MG63 (cell line): ENCODE measurements at regions not wholly inside any gene's neighbourhood (a gene's known extent, or its start where the extent isn't known, plus 50 kb on each side); places are given as distances from the start of the nearest gene placed in this dataset.
"Not testable (repeated sequence)": the region's sequence is repeated elsewhere in the genome, so short reads cannot be mapped to it uniquely, and the experiment has no call there.

Source experiments
- DNase-seq: peaks from one replicate; pipeline ENCODE4 v3.0.0-alpha.2; 2020
- H3K27me3 ChIP-seq: fragments of 250-450 bp; sonication (Bioruptor Pico); 2 replicates; pipeline ENCODE4 v1.5.1; 2020; ENCODE audit warnings: mild to moderate bottlenecking, moderate library complexity
- H3K36me3 ChIP-seq: fragments of 250-450 bp; sonication (Bioruptor Pico); 2 replicates; pipeline ENCODE4 v1.5.1; 2020; ENCODE audit warnings: mild to moderate bottlenecking, moderate library complexity
- H3K4me3 ChIP-seq: fragments of 250-450 bp; sonication (Bioruptor Pico); 2 replicates; pipeline ENCODE4 v1.5.1; 2020; ENCODE audit warnings: mild to moderate bottlenecking, moderate library complexity
- H3K9me3 ChIP-seq: fragments of 250-450 bp; sonication (Bioruptor Pico); 2 replicates; pipeline ENCODE4 v1.5.1; 2020; ENCODE audit warnings: mild to moderate bottlenecking, moderate library complexity

DNA sequence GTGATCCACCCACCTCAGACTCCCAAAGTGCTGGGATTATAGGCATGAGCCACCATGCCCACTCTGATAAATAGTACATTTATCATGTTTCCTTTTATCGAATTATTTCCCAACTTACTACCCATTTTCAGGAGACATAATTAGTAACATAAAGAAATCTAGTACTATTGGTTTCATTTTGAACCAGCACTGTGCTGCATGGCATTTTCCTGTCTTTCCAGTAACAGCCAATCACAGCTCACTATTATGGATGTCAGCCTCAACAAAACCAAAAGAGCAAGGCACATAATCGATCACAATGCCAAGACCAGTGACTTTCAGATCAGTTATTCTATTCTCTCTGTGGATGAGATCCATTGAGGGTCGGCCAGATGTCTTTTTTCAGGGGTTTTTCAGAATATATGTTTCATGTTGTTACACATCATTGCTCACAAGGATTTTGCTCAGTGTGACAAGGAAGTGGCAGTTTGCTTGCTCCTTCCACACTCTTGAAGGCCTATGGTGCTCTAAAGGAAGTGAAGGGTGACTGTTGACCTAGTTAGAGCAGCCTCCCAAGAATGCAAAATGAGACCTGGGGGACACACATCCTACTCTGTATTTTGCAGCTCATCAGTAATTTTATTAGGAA is 233.4 kb downstream of the KCNRG start:
- no peaks in the 10 kb centered on the region for H3K9me3 ChIP-seq
- H3K4me3 ChIP-seq = no peak overlapping the region
- H3K27me3 ChIP-seq = no peaks in the 10 kb centered on the region
- DNase-seq = no peak
- no peaks in the 10 kb centered on the region for H3K36me3 ChIP-seq

DNA sequence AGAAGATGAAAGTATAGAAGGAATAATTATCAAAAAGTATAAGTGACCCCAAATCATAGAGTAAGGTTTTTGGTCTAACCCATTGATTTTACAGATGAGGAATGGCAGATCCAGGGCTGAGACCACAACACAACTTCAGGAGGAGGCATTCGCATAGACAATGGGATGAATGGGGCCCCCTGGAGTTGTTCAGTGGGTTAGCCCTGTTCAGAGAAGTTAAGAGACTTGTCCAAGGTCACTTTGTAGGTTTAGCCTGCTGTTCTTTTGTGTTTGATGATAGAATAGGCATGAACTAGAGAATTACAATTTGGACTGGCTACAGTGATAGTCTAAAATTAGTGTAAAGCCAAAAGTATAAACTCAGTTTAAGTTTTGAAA is 233.9 kb downstream of the KCNRG start:
- H3K27me3 ChIP-seq = no peaks in the 10 kb centered on the region
- no peaks in the 10 kb centered on the region for H3K36me3 ChIP-seq
- no peak for DNase-seq

DNA sequence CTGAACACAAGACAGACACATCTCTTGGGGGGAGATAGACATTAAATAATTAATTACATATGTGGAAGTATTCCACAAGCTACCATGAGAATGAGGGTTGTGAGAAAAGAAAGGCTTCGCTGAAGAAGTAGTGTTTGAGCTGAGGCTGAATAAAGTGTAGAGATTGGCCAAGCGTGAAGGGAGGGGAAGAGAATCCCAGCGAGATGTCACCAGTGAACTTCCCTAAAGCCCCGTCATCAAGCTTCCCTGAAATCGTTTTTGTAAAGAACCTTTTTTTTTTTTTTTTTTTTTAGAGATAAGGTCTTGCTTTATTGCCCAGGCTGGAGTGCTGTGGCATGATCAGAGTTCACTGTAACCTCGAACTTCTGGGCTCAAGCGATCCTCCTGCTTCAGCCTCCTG is 235.2 kb downstream of the KCNRG start:
- H3K4me3 ChIP-seq = no peak overlapping the region
- DNase-seq = no peak
- H3K27me3 ChIP-seq = no peaks in the 10 kb centered on the region
- H3K36me3 ChIP-seq = no peaks in the 10 kb centered on the region
- H3K9me3 ChIP-seq = no peaks in the 10 kb centered on the region

More for the DNA sequence above, 233.9 kb downstream of the KCNRG start:
- no peaks in the 10 kb centered on the region for H3K9me3 ChIP-seq
- H3K4me3 ChIP-seq = no peak overlapping the region

DNA sequence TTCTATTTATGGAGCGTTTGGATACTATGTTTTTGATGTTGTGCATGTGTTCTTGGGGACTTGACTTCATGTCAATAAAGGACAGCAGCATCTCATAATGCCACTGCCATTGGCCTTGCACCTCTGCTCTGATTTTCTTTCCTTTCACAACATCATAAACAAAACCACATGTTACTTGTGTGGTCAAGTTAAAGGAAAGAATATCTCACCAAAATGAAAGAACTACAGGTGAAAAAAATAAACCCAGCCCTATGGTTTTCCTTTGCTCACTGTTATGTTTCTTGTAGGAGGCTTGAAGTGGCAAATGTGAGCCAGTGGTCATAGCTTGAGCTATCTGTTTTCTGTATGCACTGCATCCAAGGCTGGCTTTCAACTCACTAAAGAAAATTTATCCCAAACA is 240.4 kb downstream of the KCNRG start:
- no peaks in the 10 kb centered on the region for H3K9me3 ChIP-seq
- H3K4me3 ChIP-seq = no peak overlapping the region
- DNase-seq = no peak
- H3K27me3 ChIP-seq = no peaks in the 10 kb centered on the region
- no peaks in the 10 kb centered on the region for H3K36me3 ChIP-seq

DNA sequence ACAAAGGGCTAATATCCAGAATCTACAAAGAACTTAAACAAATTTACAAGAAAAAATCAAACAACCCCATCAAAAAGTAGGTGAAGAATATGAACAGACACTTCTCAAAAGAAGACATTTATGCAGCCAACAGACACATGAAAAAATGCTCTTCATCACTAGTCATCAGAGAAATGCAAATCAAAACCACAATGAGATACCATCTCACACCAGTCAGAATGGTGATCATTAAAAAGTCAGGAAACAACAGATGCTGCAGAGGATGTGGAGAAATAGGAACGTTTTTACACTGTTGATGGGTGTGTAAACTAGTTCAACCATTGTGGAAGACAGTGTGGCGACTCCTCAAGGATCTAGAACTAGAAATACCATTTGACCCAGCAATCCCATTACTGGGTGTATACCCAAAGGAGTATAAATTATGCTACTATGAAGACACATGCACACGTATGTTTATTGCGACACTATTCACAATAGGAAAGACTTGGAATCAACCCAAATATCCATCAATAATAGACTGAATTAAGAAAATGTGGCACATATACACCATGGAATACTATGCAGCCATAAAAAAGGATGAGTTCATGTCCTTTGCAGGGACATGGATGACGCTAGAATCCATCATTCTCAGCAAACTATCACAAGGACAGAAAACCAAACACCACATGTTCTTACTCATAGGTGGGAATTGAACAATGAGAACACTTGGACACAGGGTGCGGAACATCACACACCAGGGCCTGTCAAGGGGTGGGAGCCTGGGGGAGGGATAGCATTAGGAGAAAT is 241.5 kb downstream of the KCNRG start:
- not testable (repeated sequence) for H3K36me3 ChIP-seq, DNase-seq, H3K9me3 ChIP-seq, H3K27me3 ChIP-seq, H3K4me3 ChIP-seq

DNA sequence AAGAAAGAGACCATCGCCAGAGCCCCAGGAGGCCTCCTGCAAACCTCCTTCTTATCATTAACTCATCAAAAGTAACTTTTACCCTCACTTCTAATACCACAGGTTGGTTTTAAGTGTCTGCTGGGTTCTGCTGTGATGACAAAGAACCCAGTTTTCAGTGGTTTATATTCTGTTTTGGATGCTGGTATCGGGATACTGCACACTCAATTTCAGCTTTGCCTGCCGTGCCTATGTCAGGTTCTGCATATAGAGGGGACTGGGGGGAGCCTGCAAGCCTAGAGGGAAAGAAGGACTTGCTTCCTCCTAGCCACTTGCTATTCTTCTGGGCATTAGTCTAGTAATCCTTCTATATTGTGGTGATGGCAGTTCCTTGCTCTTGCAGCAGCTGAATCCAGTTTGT is 242.4 kb downstream of the KCNRG start:
- DNase-seq = no peak
- no peak overlapping the region for H3K4me3 ChIP-seq
- no peaks in the 10 kb centered on the region for H3K27me3 ChIP-seq
- H3K36me3 ChIP-seq = no peaks in the 10 kb centered on the region
- H3K9me3 ChIP-seq = no peaks in the 10 kb centered on the region

DNA sequence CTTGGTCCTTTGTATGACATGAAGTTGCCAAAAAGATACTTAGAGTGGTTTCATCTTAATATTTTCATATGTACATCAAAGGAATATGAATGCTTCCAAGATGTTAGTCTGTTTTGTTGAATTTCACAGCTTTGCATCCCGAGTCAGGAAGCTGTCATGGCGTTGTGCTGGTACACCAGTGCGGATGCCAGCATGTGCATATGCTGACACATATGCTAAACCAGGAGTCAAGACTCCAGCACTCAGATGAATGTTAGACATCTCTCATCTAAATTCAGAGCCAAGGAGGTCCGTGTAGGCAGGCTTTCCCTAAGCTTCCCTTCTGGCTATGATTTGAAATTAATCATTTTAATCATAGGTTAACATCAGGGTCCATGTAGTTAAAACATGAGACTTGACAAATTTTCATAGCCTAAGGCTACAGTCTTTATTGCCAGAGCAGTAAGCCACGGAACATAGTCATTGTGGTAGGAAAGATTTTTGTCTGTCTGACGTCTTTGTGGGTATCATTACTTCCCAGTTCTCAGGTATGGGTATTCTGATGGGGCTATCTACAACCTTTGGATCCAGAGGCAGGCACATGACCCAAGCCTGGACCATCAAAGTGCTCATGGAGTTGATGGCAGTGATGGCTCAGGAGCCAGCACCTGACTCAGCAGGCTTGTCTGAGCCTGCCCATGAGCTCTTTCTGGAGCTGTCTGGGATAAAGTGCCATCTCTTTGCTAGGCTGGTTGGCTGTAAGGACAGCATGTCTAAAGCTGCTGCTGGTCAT is 246.1 kb downstream of the KCNRG start:
- H3K27me3 ChIP-seq = no peaks in the 10 kb centered on the region
- H3K4me3 ChIP-seq = no peak overlapping the region
- DNase-seq = no peak
- no peaks in the 10 kb centered on the region for H3K9me3 ChIP-seq
- H3K36me3 ChIP-seq = no peaks in the 10 kb centered on the region

DNA sequence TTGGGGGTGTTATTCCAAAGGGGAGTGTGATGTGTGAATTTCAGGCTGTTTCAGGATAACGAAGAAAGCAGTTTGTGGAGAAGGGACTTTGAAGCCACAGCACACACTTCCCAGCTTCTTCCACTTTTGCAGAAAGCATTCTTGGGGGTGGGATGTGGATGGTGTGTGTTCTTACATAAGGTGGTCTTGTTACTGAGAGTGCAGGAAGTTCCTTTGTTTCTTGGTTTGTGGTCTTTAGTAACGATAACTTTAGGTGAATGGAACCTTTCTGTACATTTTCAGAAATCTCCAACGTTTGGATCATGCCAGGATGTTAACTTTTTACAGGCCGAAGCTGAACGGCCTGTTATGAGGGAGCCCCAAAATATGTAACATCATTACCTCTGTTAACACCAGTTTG is 251.8 kb downstream of the KCNRG start:
- no peak for DNase-seq
- H3K36me3 ChIP-seq = no peaks in the 10 kb centered on the region
- no peaks in the 10 kb centered on the region for H3K27me3 ChIP-seq
- H3K4me3 ChIP-seq = no peak overlapping the region
- no peaks in the 10 kb centered on the region for H3K9me3 ChIP-seq

DNA sequence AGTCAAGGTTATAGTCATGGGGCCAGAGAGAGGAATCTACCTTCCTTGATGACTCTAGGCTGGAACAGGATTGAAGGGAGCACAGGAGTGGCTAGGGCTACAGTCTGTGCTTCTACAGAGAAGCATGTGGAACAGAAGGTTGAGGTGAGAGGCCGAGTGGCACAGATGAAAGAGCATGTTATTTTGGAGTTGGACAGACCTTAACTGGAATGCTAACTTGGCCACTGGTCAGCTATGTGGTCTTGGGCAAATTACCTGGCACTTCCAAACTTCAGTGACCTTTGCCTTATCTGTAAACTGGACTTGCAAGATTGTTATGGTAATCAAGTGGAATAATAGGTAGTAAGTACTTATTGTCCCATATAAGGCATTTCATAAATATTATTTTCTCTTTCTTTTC is 252.7 kb downstream of the KCNRG start:
- Histone ChIP-seq H3K4me3 (no peak overlapping the region), H3K27me3 (no peaks in the 10 kb centered on the region), H3K36me3 (no peaks in the 10 kb centered on the region), H3K9me3 (no peaks in the 10 kb centered on the region)
- DNase-seq = no peak

DNA sequence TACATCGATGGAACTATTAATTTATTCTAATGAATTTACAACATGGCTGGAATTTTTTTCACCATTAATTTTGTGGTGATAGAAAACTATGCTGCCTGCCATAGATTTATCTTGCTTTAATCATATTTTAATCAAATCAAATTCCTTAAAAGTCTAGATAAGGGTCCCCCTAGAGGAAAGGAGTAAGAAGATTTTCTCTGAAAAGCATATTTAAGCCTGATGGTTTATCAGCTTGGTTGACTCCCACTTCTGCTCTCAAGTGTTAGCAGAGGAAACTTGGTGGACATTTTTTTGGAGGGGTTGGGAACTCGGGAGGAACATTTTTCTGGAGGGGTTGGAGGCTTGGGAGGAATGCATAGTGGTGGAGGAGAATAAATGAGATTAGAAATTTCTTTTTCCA is 253.3 kb downstream of the KCNRG start:
- no peaks in the 10 kb centered on the region for H3K9me3 ChIP-seq
- no peak for DNase-seq
- H3K4me3 ChIP-seq = no peak overlapping the region
- H3K36me3 ChIP-seq = no peaks in the 10 kb centered on the region
- no peaks in the 10 kb centered on the region for H3K27me3 ChIP-seq

DNA sequence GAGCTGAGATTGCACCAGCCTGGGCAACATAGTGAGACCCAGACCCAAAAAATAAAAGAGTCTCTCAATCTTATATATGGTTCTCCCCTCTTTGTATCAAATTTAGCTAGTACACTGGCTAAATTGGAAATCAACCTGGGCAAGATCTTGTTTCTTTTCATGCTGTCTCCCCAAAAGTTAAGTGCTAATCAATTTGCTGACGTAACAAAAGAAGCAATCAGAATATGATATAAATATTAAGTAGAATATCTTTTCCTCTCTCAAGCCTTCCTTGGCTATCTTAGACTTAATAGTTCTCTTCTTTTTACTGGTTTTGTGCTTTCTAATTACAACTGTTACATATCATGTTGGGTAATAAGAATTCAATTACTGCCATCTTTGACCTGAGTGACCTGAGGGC is 258.9 kb downstream of the KCNRG start:
- no peaks in the 10 kb centered on the region for H3K27me3 ChIP-seq
- no peak for DNase-seq
- no peaks in the 10 kb centered on the region for H3K36me3 ChIP-seq
- H3K9me3 ChIP-seq = 0 out of 2 replicates have a peak, but pooled peaks cover 2% of the 10 kb centered on the region
- no peak overlapping the region for H3K4me3 ChIP-seq

DNA sequence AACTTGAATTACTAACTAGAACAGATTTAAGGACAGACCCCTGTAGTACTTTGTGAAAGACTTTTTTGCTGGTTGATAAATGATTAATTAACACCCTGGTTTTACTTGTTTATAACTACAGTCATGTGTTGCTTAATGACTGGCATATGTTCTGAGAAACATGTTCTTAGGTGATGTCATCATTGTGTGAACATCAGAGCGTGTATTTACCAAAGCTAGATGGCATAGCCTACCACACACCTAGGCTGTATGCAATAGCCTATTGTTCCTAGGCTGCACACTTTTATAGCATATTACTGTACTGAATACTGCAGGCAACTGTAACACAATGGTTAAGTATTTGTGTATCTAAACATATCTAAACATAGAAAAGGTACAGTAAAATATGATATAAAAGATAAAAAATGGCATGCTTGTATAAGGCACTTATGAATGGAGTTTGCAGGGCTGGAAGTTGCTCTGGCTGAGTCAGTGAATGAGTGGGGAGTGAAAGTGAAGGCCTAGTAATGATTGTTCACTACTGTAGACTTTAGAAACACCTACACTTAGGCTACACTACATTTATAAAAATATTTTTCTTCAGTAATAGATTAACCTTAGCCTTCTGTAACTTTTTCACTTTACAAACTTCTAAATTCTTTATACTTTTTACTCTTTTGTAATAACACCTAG is 260.3 kb downstream of the KCNRG start:
- H3K9me3 ChIP-seq = 0 out of 2 replicates have a peak, but pooled peaks cover 2% of the 10 kb centered on the region
- H3K4me3 ChIP-seq = no peak overlapping the region
- no peaks in the 10 kb centered on the region for H3K36me3 ChIP-seq
- no peaks in the 10 kb centered on the region for H3K27me3 ChIP-seq
- DNase-seq = no peak

DNA sequence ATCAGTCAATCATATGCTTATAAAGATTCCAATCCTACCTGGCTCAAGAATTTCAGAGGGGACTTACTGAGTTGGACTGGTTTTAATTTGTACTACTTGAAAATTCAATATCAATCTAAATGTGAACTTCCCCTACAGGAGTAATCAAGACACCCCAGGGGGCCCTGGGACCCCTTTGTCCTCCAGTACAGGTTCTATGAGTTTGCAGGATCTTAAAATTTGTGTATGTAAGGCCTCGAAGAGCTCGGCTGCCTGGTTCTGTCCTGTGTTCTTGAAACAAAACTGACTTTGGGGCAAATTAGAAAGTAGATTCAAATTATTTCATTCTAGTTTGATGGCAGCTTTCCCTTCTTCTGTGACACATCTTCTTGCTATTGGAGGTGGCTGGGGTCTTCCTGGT is 261.3 kb downstream of the KCNRG start:
- no peaks in the 10 kb centered on the region for H3K27me3 ChIP-seq
- H3K36me3 ChIP-seq = no peaks in the 10 kb centered on the region
- 0 out of 2 replicates have a peak, but pooled peaks cover 2% of the 10 kb centered on the region for H3K9me3 ChIP-seq
- H3K4me3 ChIP-seq = no peak overlapping the region
- no peak for DNase-seq

DNA sequence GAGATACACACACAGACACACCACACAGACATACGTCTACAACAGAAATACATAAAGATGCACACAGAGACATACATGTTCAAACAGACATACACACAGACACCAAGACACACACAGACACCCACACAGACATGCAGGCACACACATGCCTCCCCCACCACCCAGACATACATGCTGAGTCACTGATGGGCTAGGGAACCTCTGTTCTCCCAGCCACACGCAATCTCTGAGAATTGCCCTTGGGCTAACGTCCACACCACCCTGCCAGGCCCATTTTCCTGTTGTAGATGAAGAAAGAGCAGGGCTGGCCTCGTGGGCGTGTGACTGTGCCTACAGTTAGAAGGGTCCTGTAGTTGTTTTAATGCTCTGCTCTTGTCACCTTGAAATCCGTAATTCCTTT is 261.9 kb downstream of the KCNRG start:
- no peaks in the 10 kb centered on the region for H3K27me3 ChIP-seq
- H3K36me3 ChIP-seq = no peaks in the 10 kb centered on the region
- H3K9me3 ChIP-seq = 0 out of 2 replicates have a peak, but pooled peaks cover 2% of the 10 kb centered on the region
- DNase-seq = no peak
- H3K4me3 ChIP-seq = no peak overlapping the region

DNA sequence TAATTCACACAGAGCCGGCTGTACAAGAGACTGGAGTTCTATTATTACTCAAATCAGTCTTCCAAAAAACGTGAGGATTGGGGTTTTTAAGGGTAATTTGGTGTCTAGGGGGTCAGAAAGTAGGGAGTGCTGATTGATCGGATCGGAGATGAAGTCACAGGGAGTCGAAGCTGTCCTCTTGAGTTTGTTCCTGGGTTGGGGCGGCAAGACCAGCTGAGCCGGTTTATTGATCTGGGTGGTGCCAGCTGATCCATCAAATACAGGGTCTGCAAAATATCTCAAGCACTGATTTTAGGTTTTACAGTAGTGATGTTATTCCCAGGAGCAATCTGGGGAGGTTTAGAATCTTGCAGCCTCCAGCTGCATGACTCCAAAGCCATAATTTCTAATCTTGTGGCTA is 262.7 kb downstream of the KCNRG start:
- Histone ChIP-seq H3K9me3 (0 out of 2 replicates have a peak, but pooled peaks cover 2% of the 10 kb centered on the region), H3K27me3 (no peaks in the 10 kb centered on the region), H3K4me3 (no peak overlapping the region), H3K36me3 (no peaks in the 10 kb centered on the region)
- no peak for DNase-seq

DNA sequence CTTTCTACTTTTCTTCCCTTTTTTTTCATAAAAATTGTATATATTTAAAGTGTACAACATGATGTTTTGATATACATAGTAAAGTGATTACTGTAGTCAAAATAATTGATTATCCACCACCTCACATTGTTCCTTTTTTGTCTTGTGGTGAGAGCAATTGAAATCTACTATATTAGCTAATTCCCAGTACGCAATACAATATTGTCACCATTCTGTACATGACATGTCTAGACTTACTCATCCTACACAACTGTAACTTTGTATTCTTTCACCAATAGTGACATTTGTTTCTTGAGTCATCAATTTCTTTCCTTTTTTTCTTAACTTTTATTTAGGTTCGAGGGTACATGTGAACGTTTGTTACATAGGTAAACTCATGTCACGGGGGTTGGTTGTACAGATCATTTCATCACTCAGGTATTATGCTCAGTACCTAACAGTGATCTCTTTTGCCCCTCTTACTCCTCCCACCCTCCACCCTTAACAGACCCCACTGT is 265.2 kb downstream of the KCNRG start:
- Histone ChIP-seq H3K27me3 (no peaks in the 10 kb centered on the region), H3K9me3 (0 out of 2 replicates have a peak, but pooled peaks cover 2% of the 10 kb centered on the region), H3K4me3 (no peak overlapping the region), H3K36me3 (no peaks in the 10 kb centered on the region)
- no peak for DNase-seq

DNA sequence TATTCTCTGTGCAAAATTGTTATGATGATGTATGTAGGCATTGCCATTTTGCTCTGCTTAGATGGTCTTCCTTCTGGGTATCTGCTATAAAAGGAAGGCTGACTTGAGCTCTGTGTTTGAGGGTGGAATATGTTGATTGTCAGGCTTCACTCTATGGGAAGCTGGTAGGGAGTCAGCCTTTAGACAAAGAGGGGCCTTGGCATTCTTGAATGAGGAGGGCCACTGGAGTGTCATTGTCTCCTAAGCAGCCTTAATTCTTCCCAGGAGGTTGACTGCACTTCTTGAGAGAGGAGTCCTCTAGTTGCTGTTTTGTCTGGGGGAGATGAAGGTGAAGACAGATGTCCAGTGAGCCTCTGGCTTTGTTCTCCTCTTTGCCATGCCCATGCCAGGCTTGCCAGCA is 266.8 kb downstream of the KCNRG start:
- DNase-seq = no peak
- H3K36me3 ChIP-seq = no peaks in the 10 kb centered on the region
- no peak overlapping the region for H3K4me3 ChIP-seq
- H3K9me3 ChIP-seq = 0 out of 2 replicates have a peak, but pooled peaks cover 2% of the 10 kb centered on the region
- no peaks in the 10 kb centered on the region for H3K27me3 ChIP-seq
